OCI-LY1 (cell line): ENCODE measurements at regions not wholly inside any gene's neighbourhood (a gene's known extent, or its start where the extent isn't known, plus 50 kb on each side); places are given as distances from the start of the nearest gene placed in this dataset.

Experiments
- EZH2 ChIP-seq: fragments of 200-600 bp; sonication (generic), shearing (Covaris generic); IDR thresholded peaks from 2 replicates; pipeline ENCODE4 v1.8.0; 2017; ENCODE audit warnings: borderline replicate concordance, mixed run types, mild to moderate bottlenecking, antibody characterized with exemption, low read length, moderate library complexity, mixed read lengths
- TF ChIP-seq, protein P1 (sequence below): fragments of 200-600 bp; sonication (generic), shearing (Covaris generic); IDR thresholded peaks from 2 replicates; pipeline ENCODE4 v1.5.1; 2017; ENCODE audit warnings: mild to moderate bottlenecking, antibody characterized with exemption, low read length, moderate library complexity, mixed read lengths

DNA sequence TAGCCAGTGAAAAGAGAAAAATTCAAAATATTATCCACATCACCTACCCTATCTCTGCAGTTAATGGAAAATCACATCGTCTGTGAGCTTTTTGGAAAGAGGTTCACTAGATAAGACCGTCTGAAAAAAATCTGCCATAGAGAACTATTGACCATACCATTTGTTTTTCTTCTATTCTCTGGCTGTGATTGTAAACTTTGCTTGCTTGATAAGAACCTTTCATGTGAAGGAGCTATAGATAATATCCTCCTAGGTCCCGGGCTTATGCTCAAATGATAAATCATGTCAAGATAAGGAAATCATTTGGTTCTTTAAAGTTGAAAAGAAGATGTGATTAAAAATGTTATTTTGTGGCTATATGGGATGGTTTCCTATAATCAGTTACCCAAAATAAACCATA lies 369.9 kb downstream of the SIPA1L2 start:
- TF ChIP-seq, protein P1, sequence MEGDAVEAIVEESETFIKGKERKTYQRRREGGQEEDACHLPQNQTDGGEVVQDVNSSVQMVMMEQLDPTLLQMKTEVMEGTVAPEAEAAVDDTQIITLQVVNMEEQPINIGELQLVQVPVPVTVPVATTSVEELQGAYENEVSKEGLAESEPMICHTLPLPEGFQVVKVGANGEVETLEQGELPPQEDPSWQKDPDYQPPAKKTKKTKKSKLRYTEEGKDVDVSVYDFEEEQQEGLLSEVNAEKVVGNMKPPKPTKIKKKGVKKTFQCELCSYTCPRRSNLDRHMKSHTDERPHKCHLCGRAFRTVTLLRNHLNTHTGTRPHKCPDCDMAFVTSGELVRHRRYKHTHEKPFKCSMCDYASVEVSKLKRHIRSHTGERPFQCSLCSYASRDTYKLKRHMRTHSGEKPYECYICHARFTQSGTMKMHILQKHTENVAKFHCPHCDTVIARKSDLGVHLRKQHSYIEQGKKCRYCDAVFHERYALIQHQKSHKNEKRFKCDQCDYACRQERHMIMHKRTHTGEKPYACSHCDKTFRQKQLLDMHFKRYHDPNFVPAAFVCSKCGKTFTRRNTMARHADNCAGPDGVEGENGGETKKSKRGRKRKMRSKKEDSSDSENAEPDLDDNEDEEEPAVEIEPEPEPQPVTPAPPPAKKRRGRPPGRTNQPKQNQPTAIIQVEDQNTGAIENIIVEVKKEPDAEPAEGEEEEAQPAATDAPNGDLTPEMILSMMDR, result no peak
- no peak for TF ChIP-seq EZH2
